Nucleus accumbens (tissue), 56 donors: ENCODE measurements at regions not wholly inside any gene's neighbourhood (a gene's known extent, or its start where the extent isn't known, plus 50 kb on each side); places are given as distances from the start of the nearest gene placed in this dataset.
"Not testable (repeated sequence)": the region's sequence is repeated elsewhere in the genome, so short reads cannot be mapped to it uniquely, and the experiment has no call there.

Source experiments
- DNase-seq, 56 donors: peaks; one replicate each; lab custom pipeline; 2025; lab: John Stamatoyannopoulos, UW

- DNase-seq = no peak
These were observed 247.2 kb upstream of the CTBP2 start for GRCh38 chr10:125407557-125407956.

DNA sequence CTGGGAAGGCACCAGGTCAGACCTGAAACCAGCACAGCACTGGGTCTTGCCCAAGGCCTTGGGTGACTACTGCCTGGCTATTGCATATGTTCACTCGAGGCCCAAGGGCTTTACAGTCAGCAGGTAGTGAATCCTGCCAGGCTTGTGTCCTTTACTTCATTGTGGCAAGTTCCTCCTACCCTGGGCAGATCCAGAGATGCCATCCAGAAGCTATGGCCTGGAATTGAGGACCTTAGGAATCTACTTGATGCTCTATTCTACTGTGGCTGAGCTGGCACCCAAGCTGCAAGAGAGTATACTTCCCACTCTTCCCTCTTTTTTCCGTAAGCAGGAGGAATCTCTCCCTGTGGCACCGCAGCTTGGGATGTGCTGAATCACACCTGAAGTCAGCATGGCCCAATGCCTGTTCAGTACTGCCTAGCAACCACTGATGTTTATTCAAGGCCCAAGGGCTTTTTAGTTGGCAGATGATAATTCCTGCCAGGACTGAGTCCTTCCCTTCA, 246.7 kb upstream of the CTBP2 start:
- DNase-seq = no peak

DNA sequence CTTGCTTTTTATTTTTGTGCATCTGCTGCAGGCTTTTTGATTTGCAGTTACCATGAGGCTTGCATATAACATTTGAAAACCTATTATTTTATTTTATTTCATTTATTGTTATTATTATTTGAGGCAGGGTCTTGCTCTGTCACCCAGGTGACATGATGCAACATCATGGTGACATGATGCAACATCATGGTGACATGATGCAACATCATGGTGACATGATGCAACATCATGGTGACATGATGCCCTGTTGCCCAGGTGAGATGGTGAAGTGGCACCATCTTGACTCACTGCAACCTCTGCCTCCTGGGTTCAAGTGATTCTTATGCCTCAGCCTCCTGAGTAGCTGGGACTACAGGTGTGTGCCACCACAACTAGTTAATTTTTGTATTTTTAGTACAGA, 244.5 kb upstream of the CTBP2 start:
- DNase-seq = not testable (repeated sequence)

- no peak for DNase-seq
These were observed 241.1 kb upstream of the CTBP2 start for GRCh38 chr10:125401462-125401861.

GRCh38 chr10:125399289-125399688, 238.9 kb upstream of the CTBP2 start:
- no peak for DNase-seq

GRCh38 chr10:125398270-125398669, 237.9 kb upstream of the CTBP2 start:
- DNase-seq = no peak

DNA sequence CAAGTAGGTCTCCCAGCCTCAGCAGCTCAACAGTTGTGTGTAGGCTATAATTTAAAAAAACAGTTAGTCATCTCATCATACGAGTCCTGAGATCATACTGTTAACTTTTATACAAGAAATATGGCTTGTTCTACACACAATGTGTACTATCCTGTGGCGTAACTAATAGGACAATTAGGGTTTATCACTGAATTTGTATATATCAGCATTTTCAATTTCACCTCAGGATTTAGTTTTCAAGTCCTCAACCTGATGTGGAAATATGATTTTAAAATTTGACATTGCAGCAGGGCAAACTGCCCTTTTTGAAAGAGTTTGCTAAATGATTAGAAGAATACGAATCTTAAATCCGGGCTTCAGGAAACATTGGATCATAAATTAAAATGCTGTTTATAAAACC, 237.2 kb upstream of the CTBP2 start:
- DNase-seq = no peak

GRCh38 chr10:125396676-125397075, 236.3 kb upstream of the CTBP2 start:
- no peak for DNase-seq

DNA sequence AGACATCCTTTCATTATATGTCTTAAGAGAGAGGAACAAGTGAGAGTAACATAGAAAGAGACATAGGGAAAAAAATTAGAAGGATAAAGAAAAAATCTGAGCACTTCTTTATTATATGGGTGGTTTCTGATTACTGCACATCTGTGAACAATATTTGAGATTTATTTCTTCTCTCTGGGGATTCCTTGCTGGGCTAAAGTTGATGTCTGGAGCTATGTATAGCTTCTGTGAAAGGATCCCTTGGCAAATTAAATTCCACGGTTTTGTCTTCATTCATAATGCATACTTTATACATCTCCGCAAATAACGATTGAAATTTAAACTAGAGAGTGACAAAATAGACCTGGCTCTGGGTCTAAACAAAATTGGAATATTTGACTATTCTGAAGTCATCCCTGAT, 232.2 kb upstream of the CTBP2 start:
- no peak for DNase-seq

- DNase-seq = no peak
These were observed 231.8 kb upstream of the CTBP2 start for GRCh38 chr10:125392154-125392553.

- DNase-seq = no peak
These were observed 229.3 kb upstream of the CTBP2 start for GRCh38 chr10:125389648-125390047.

DNA sequence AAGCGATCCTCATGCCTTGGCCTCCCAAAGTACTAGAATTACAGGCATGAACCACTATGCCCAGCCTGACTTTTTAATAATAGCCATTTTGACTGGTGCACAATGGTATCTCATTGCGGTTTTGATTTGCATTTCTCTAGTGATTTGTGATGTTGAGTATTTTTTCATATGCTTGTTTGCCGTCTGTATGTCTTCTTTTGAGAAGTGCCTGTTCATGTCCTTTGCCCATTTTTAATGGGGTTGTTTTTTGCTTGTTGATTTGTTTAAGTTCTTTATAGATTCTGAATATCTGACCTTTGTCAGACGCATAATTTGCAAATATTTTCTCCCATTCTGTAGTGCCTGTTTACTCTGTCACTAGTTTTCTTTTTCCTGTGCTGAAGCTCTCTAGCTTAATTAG, 219.2 kb upstream of the CTBP2 start:
- no peak for DNase-seq

DNA sequence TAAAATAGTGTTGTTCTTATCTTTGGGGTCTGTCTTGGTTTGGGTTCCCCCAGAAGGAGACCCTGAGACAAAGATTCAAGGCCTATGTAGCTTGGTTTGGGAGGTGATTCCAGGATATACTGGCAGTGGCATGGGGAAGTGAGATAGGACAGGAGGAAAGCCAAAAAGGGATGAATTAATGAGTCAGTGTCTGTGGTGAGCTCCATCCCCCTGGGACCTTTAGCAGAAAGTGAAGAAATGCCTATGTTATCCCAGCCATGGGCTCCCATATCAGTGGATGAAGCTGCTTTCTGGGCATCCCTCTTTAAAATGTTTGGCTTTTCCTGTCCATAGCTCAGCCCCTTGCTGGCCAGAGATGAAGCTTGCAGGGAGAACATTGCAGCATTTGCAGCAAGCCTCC, 217.0 kb upstream of the CTBP2 start:
- no peak for DNase-seq

GRCh38 chr10:125375210-125375609, 214.8 kb upstream of the CTBP2 start:
- DNase-seq = no peak

- no peak for DNase-seq
These were observed 213.2 kb upstream of the CTBP2 start for GRCh38 chr10:125373546-125373945.

GRCh38 chr10:125370578-125370977, 210.2 kb upstream of the CTBP2 start:
- no peak for DNase-seq

GRCh38 chr10:125369382-125370326, 209.3 kb upstream of the CTBP2 start:
- no peak for DNase-seq

- no peak for DNase-seq
These were observed 207.8 kb upstream of the CTBP2 start for GRCh38 chr10:125368146-125368545.

DNA sequence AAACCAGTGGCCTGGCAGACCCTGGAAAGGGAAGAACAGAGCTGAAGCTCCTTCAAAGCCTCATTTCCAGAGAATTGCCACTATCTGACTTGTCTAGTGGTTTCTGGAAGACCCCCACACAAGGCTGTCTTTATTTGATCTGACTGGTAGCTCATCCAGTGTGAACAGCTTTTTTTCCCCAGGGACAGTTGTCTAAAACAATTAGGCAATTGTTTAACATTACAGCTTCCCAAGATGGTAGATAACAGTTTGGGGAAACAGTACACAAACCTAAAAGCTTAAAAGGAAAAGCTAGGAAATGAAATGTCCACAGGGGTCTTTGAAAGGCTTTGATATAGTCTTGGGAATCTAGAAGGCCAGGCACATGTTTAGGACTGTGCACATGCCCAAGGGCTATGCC, 203.4 kb upstream of the CTBP2 start:
- no peak for DNase-seq

GRCh38 chr10:125362950-125363349, 202.6 kb upstream of the CTBP2 start:
- DNase-seq = no peak

- DNase-seq = no peak
These were observed 199.0 kb upstream of the CTBP2 start for GRCh38 chr10:125359401-125359800.

GRCh38 chr10:125355657-125356056, 195.3 kb upstream of the CTBP2 start:
- no peak for DNase-seq
